Neural cell (in vitro differentiated cells): ENCODE measurements at regions not wholly inside any gene's neighbourhood (a gene's known extent, or its start where the extent isn't known, plus 50 kb on each side); places are given as distances from the start of the nearest gene placed in this dataset.

Source experiments
- CTCF ChIP-seq: fragments of 450-650 bp; IDR thresholded peaks from 2 replicates; pipeline ENCODE4 v1.5.1; 2014; ENCODE audit warnings: antibody characterized with exemption, mild to moderate bottlenecking, moderate library complexity; ENCODE audit not compliant: poor library complexity, severe bottlenecking
- EP300 ChIP-seq: fragments of 450-650 bp; conservative IDR thresholded peaks from 2 replicates; pipeline ENCODE4 v1.6.1; 2014; ENCODE audit warnings: antibody characterized with exemption, mild to moderate bottlenecking, moderate library complexity; ENCODE audit not compliant: poor library complexity, severe bottlenecking
- EZH2 ChIP-seq: fragments of 200-600, 300-800 bp; shearing (Covaris generic), sonication (generic); IDR thresholded peaks from 2 replicates; pipeline ENCODE4 v1.6.1; 2014; ENCODE audit warnings: antibody characterized with exemption, low read length, borderline replicate concordance, mild to moderate bottlenecking; ENCODE audit not compliant: insufficient read depth, poor library complexity, severe bottlenecking
- POLR2AphosphoS5 ChIP-seq: IDR thresholded peaks from 2 replicates; pipeline ENCODE4 v1.6.1; 2012
- RAD21 ChIP-seq: fragments of 450-650 bp; conservative IDR thresholded peaks from 2 replicates; pipeline ENCODE4 v1.6.1; 2014; ENCODE audit warnings: antibody characterized with exemption, mild to moderate bottlenecking, moderate library complexity
- TAF1 ChIP-seq: IDR thresholded peaks from 2 replicates; pipeline ENCODE4 v1.6.1; 2012; ENCODE audit warnings: low read depth

- TF ChIP-seq CTCF (no peak), POLR2AphosphoS5 (no peak), EZH2 (no peak), RAD21 (no peak), EP300 (no peak), TAF1 (no peak)
Observed at GRCh38 chr2:198622986-198623730, 818.8 kb downstream of the PLCL1 start.
